HT-29 (cell line): ENCODE measurements at regions not wholly inside any gene's neighbourhood (a gene's known extent, or its start where the extent isn't known, plus 50 kb on each side); places are given as distances from the start of the nearest gene placed in this dataset.
"Not testable (repeated sequence)": the region's sequence is repeated elsewhere in the genome, so short reads cannot be mapped to it uniquely, and the experiment has no call there.

ENCODE experiments used
- DNase-seq: peaks from one replicate; pipeline ENCODE4 v3.0.0-alpha.2; 2015; ENCODE audit warnings: low spot score

DNA sequence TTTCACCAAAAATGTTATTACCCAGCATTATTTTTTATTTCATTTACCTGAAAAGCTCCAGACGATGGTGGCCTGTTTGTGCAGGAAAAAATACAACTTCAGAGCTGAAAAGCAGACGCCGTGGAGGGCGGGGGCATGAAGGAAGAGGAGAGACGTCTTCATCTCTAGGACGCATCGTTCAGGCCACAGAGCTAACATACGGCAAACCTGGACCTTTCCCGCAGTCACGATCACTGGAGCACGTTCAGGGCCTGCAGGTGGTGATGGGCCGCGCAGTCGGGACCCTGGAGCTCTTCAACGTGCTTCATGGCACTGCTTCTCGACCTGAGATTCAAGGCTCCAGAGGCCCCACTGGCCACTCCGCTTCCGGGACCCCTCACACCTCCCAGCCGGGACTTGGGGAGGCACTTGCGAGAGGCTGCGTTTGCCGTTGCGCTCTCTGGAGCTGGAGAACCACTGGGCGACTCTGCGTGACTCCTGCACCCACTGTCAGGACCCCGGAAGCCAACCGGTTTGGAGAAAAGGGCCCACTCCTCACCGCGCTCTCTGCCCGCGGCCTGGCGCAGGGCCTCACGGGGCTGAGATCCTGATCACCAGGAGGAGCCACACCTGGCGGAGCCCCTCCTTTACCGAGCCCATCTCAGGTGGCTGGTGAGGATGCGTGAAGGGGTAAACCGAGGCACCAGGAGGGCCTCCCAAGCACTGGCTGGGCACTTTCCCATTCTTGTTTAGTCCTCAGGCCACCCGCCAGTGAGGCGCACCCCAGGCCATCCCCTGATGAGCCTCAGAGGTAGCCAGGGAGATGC is 164.4 kb upstream of the AFDN start:
- DNase-seq, result no peak

DNA sequence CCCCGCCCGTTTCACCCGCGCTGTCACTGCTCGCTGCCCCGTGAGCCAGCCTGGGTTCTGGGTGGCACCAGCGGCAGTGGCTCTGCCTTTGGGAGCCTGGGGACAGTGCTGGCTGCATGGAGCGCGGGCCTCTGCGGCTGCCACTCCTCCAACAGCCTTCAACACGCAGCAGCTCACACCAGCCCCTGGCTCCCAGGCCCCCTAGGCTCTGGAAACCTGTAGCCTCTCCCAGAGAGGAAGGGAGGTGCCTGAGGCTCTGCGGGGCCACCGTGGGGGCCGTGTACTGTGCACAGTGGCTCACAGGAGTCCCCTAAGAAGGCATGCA is 163.9 kb upstream of the AFDN start:
- DNase-seq, result no peak

DNA sequence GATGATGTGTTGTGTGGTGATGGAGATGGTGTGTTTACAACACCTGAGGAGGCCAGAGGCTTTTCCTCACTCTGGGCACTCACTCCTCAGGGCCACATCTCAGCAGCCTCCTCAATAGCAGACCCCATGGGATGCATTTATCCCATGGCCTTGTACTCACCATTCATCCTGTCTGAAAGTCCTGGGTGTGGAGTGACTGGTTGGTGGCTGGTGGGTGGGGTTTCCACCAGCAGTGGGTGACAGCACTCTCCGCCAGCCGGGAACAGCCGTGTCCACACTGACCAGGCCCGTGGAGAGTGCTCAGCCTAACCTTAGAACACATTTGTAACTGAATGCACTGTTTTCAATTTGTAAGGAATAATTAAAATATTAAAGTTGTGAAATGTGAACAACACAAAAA is 163.4 kb upstream of the AFDN start:
- no peak for DNase-seq

DNA sequence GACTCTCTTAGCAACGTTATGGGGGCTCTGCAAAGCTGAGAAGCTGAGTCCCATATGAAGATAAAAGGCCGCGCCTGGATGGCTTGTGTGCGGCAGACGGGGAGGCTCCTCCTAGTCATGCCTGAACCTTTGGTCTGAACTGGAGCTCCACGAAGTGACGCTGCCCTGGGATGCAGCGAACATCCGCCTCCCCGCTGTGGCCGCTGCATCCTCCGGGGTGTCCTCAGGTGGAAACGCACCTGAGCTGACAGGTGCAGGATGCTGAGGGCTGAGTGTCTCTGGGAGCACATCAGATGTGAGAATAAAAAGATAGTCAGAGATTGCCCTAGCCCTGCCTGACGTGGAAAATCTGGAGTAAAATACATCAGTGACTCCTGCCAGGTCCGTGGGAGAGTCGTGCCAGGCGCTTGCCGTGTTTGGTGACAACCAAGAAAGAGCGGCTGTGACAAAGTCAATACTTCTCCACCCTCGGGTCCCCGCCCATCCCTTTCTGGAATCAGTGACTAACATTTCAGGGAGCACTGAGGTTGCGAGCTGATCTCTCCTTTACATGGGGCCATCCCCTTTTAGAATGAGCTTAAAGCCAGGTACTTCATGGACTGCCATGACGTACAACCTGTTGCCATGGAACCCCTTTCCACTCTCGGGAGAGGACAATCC is 162.8 kb upstream of the AFDN start:
- peak; percentile 63 for DNase-seq

- DNase-seq, result no peak
These were observed 161.7 kb upstream of the AFDN start for GRCh38 chr6:167664678-167665660.

- no peak for DNase-seq
These were observed 160.9 kb upstream of the AFDN start for GRCh38 chr6:167665698-167666330.

- no peak for DNase-seq
These were observed 160.0 kb upstream of the AFDN start for GRCh38 chr6:167666571-167667203.

- no peak for DNase-seq
These were observed 159.3 kb upstream of the AFDN start for GRCh38 chr6:167667204-167668018.

- DNase-seq, result peak; percentile 50
These were observed 158.5 kb upstream of the AFDN start for GRCh38 chr6:167668019-167668753.

DNA sequence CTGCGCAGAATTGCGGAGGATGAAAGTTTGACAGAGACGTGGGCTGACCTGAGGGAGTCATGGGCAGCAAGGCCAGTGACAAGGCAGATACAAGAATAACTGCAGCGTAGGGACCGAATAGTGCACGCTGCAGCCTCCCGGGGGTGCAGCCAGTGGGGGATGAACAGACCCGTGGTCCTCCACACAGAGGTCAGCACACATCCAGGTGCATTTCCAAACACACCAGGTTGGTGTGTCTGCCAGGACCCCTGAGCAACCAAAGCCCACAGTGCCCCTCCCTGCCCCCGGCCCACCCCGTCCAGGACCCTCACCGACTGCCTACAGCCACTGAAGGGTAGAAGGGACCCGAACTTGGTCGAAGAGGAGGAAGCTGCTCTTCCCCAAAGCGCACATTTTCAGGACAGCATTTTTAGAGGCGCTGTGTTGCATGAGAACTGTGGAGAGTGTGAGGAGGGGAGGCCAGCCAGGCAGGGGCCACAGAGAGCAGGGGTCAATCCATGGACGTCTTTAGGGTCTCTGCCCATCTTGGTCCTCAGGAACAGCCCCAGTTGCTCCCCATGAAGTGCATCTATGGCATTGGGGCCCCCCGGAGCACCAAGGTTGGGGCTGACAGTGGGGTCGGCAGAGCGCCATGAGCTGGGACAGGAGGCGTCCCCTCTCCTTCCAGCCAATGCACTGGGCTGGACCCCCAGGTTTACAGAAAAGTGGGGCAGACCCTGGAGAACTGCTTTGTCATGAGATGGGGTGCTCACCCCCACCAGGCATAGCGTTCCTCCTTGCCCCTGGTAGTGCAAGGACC is 157.8 kb upstream of the AFDN start:
- DNase-seq, result no peak

DNA sequence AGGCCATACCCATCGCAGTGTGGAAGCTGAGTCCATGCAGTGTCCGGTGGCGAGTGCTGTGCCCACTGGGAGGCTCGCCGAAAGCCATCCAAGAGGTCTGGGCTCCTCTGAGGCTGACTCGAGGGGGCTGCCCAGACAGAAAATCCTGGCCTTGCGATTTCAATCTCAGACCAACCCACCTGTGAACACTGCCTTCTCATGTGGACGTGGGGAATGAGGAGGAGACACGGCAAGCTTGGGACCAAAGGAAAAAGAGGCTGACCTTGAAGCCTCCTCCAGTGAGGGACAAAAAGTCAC is 157.2 kb upstream of the AFDN start:
- no peak for DNase-seq

DNA sequence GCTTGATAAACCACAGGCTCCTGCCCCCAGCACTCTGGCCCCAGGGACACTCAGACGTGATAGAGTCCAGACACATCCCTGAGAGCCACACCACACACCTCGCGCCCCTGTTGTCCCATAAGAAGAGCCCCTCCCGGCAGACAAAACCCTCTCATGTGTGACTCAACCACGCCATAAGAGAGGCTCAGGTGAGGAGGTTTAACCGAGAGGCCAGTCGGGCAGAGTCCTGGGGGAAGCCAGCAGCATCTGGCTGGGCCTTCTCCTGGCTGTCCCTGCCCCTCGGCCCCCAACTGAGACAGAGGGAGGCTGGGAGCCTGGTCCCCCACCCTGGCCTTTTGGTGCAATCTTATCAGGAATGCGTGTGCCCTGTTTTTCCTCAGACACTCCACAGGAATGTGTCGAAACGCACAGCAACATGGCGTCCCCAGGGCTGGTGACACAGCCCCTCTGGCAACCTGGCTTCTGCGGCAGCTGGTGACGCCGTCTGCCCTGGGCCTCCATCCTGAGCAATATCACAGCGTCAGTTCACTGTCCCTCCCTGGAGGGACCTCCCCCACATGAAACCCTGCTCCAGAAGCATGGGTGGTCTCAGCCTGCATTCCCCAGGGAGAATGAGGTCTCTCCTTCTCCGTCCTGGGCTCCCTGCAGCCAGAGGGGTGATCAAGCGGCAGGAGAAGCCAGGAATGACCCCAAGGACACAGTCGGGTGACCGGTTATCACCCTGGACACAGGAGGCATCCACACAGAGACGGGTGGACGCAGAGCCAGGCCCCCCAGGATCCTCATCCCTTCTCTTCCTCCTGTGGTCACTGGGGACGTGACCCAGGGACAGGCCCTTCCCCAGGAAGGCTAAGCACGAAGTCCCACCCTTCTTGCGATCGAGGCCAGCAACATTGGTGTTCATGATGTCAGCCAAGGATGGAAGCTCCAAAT is 156.6 kb upstream of the AFDN start:
- no peak for DNase-seq

DNA sequence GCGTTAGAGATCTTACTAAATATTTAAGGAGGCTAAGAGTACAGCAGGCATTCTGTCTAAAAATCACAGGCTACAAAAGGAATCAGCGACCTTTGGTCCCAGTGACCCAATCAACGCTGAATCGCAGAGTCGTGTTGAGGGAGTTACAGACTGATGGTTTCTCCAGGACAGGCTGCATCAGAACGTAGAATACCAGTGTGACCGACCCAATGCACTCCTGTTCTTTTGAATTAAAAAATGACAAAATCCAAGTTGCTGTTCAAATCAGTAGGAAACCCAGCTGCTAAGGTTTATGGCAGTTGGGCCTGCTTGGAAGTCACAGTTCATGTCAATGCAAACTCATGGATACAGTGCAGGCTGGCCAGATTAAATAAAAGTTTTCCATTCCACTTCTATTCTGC is 155.8 kb upstream of the AFDN start:
- no peak for DNase-seq

- not testable (repeated sequence) for DNase-seq
These were observed 155.2 kb upstream of the AFDN start for GRCh38 chr6:167671379-167671976.

DNA sequence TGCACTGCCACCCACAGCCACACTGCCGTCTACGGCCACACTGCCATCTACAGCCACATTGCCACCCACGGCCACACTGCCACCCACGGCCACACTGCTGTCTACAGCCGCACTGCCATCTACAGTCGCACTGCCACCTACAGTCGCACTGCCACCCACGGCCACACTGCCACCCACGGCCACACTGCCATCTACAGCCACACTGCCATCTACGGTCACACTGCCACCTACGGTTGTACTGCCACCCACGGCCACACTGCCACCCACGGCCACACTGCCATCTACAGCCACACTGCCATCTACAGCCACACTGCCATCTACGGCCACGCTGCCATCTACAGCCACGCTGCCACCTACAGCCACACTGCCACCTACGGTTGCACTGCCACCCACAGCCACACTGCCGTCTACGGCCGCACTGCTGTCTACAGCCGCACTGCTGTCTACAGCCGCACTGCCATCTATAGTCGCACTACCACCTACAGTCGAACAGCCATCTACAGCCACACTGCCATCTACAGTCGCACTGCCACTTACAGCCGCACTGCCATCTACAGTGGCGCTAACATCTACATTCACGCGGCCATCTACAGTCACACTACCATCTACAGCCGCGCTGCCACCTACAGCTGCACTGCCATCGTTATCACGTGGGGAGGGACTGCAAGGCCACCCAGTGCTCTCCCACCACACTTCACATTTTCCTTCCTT is 154.6 kb upstream of the AFDN start:
- DNase-seq, result no peak

GRCh38 chr6:167672738-167673137 is 154.0 kb upstream of the AFDN start:
- no peak for DNase-seq

DNA sequence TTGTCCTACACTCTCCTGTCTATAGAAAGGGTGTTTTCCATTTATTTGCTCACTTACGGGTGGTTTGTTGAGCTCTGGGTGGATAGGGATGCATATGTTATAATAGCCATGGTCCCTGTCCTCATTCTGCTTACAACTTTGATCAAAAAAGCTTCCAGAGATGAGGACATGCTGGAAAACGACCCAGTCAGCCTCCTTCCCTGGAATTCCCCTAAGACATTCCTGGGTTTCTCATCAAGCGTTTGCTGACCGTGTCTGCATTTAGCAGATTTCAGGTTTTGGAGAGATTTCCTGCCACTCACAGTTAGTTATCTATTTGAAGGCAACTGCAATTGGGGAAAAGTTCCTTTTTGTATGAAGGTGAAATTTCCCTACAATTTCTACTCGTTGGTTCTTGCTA is 152.8 kb upstream of the AFDN start:
- no peak for DNase-seq
